Activated CD4-positive, alpha-beta T cell treated with anti-CD3 and anti-CD28 coated beads for 48 hours (primary cell): ENCODE measurements at regions not wholly inside any gene's neighbourhood (a gene's known extent, or its start where the extent isn't known, plus 50 kb on each side); places are given as distances from the start of the nearest gene placed in this dataset.

Experiments used
- DNase-seq: peaks from one replicate; pipeline ENCODE4 v3.0.0-alpha.2; 2020

- no peak for DNase-seq
These were observed 50.1 kb upstream of the KCNA1 start for GRCh38 chr12:4859478-4860210.
